HS-5 (cell line): ENCODE measurements at regions not wholly inside any gene's neighbourhood (a gene's known extent, or its start where the extent isn't known, plus 50 kb on each side); places are given as distances from the start of the nearest gene placed in this dataset.

Source experiments
- DNase-seq: peaks from one replicate; pipeline ENCODE4 v3.0.0-alpha.2; 2012; ENCODE audit warnings: low read depth

DNA sequence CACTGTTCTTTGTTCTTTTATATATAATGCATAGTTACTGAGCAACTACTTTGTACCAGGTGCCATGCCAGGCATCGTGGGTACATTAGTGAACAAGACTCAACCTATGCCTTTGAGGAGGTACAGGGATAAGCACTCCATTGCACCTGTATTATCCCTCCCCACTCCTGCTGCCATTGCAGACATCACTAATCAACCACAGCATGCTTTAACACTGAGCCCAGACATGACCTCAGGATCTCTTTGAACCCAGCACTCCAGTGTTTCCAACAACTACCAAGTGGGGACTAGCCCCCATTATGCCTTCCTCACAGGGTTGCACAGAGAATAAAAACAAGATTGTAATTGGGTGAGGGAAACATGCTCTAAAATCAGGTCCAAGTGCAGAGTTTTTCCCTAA lies 60.5 kb upstream of the COL13A1 start:
- DNase-seq = no peak

DNA sequence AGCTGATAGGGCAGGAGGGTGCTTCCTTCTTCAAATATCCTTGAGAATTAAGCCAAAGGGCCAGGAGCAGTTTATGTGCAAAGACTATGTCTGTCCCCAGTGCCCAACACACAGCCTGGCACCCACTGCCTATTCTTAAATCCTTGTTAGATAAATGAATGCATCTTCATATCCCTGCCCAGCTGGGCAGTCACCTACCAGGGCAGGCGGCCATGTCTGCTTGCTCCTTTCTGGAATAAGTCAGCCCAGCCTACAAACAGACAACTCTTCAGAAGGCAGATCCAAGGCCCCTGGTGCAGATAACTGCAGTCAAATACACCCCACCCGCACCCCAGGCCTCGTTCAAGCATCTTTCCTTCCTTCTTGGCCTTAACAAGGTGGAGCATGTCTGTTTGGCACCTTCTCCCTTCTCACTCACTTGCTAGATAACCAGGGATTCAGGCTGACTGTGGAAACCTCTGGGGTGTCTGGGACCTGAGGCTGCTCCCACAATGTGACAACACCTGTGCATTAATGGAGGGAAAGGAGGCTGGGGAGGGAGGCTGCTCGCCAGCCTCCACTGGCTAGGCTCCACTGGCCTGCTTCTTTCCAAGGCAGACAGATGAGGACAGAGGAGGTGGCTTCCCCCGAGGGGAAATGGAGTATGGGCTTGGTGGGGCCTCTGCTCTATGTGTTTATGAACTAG lies 59.9 kb upstream of the COL13A1 start:
- no peak for DNase-seq

- no peak for DNase-seq
Observed at GRCh38 chr10:69742356-69742695, 59.4 kb upstream of the COL13A1 start.

- no peak for DNase-seq
Observed at GRCh38 chr10:69742928-69743602, 58.6 kb upstream of the COL13A1 start.

DNA sequence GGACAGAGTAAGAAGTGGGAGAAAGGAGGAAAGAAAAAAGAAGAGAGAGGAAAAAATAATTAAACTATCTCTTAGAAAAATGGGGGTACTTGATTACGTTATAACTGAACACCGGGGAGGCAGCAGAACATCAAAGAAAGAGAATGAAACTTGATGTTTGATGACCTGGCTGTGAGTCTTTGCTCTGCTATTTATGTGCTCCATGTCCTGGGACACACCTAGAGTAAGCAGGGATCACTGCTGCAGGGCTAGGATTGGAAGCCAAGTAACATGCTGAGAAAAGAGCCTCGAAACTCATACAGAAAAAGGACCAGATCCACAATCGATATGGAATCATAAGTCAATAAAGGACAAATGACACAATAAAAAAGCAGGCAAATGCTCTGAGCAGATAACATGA lies 56.7 kb upstream of the COL13A1 start:
- DNase-seq = no peak

DNA sequence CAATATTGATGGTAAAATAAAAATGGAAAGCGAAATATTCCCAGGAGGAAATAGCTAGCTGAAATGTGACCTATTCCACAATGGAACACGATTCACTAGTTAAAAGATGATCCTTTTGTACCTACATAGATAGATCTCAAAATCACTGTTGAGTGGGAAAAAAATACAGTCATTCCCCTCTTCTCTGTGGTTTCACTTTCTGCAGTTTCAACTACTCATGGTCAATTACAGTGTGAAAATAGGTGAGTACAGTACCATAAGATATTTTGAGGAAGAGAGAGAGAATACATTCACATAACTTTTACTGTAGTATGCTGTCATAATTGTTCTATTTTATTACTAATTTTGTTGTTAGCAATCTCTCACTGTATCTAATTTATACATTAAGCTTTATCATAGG lies 56.0 kb upstream of the COL13A1 start:
- DNase-seq = no peak

- no peak for DNase-seq
Observed at GRCh38 chr10:69747179-69747578, 54.5 kb upstream of the COL13A1 start.

DNA sequence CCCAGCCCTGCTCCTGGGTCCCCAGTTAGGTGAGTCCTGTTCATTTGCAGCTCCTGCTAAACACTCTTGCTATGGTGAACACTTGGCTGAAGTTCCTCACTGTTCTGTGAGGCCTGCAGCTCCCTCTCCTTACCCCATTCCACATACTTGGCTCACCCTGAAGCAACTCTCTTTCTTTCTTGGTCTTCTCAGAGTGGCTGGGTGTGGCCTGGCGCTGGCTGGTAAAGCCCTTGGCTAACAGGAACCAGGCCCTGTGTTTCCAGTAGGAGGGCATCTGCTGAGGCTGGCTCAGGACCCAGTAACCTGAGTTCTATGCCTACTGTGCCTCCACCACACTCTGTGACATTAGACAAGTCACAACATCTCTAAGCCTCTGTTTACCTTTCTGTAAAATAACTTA lies 53.1 kb upstream of the COL13A1 start:
- no peak for DNase-seq

- DNase-seq = no peak
Observed at GRCh38 chr10:69749178-69750010, 52.3 kb upstream of the COL13A1 start.

DNA sequence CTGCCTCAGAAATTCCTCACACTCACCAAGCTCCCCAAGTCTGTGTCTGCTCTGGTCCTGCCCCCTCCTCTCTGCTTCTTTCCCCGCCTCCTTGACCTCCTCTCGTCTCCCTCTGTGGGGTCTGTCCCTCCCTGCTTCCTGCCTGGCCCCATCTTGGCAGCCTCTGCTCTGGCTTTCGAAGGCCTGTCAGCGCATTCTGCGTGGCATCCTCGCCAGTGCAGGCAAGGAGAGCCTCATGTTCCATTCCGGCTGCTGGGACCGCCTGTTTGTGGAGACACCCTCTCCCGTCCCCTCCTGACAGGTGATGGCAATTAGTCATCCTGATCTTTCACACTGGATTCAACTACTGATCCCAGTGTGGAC lies 51.7 kb upstream of the COL13A1 start:
- no peak for DNase-seq

GRCh38 chr10:69750725-69751124 lies 51.0 kb upstream of the COL13A1 start:
- DNase-seq = no peak

- no peak for DNase-seq
Observed at GRCh38 chr10:69751214-69751613, 50.5 kb upstream of the COL13A1 start.
